Kidney (tissue), 13 donors: ENCODE measurements at regions not wholly inside any gene's neighbourhood (a gene's known extent, or its start where the extent isn't known, plus 50 kb on each side); places are given as distances from the start of the nearest gene placed in this dataset.

Experiments
- DNase-seq, 5 donors: peaks; one replicate each; pipeline ENCODE4 v3.0.0-alpha.2; 2013 to 2020
- FAIRE-seq: peaks from 2 replicates; lab custom pipeline; 2012; peaks lifted over from hg19 to GRCh38; lab: Jason Lieb, UNC
- H3K27ac ChIP-seq, 2 donors: one replicate each; pipeline ENCODE4 v1.7.0; 2013; ENCODE audit warnings: low read depth in 2 of 2, low read length in 2 of 2, inconsistent platforms in 1 of 2
- H3K27me3 ChIP-seq: one replicate; pipeline ENCODE4 v1.7.1; 2013; ENCODE audit warnings: low read length, inconsistent platforms; ENCODE audit not compliant: control insufficient read depth, insufficient read depth
- H3K36me3 ChIP-seq, 3 donors: one replicate each; pipeline versions ENCODE4 v1.7.0 to v1.7.1; 2013; ENCODE audit warnings: low read length in 3 of 3, control low read depth in 1 of 3, inconsistent platforms in 1 of 3; ENCODE audit not compliant: insufficient read depth in 3 of 3, control insufficient read depth in 2 of 3
- H3K4me1 ChIP-seq, 3 donors: one replicate each; pipeline versions ENCODE4 v1.7.0 to v1.7.1; 2013; ENCODE audit warnings: low read length in 3 of 3, inconsistent platforms in 1 of 3, low read depth in 1 of 3; ENCODE audit not compliant: control insufficient read depth in 2 of 3, insufficient read depth in 2 of 3
- H3K4me3 ChIP-seq, 3 donors: one replicate each; pipeline versions ENCODE4 v1.7.0 to v1.8.1; 2013; ENCODE audit warnings: low read length in 3 of 3, control low read depth in 1 of 3, inconsistent platforms in 1 of 3
- H3K9ac ChIP-seq, 3 donors: one replicate each; pipeline versions ENCODE4 v1.7.0 to v1.7.1; 2013; ENCODE audit warnings: low read length in 3 of 3, control low read depth in 1 of 3, inconsistent platforms in 1 of 3
- H3K9me3 ChIP-seq, 3 donors: one replicate each; pipeline versions ENCODE4 v1.7.0 to v1.7.1; 2013; ENCODE audit warnings: low read length in 3 of 3, control low read depth in 1 of 3, inconsistent platforms in 1 of 3; ENCODE audit not compliant: control insufficient read depth in 2 of 3, insufficient read depth in 1 of 3
- intact Hi-C: fragments of 100-400 bp; cut with DNase I; formaldehyde crosslinking; loops from one replicate; pipeline ENCODE4 v1.11.1; 2022
- TF ChIP-seq, protein P1 (sequence below): IDR thresholded peaks from 3 replicates; pipeline ENCODE4 v1.5.1; 2012; ENCODE audit warnings: mild to moderate bottlenecking, moderate library complexity, borderline replicate concordance; ENCODE audit not compliant: insufficient read depth; ENCODE audit errors: extremely low read depth
- donor health status: control.
- donor health status: control.
- donor health status: control.
- donor health status: control.
- donor health status: control.
- donor health status: DM: yes; HTN: yes; CAD: no.
- donor health status: Normal renal cell carcinoma (clear cell type).

DNA sequence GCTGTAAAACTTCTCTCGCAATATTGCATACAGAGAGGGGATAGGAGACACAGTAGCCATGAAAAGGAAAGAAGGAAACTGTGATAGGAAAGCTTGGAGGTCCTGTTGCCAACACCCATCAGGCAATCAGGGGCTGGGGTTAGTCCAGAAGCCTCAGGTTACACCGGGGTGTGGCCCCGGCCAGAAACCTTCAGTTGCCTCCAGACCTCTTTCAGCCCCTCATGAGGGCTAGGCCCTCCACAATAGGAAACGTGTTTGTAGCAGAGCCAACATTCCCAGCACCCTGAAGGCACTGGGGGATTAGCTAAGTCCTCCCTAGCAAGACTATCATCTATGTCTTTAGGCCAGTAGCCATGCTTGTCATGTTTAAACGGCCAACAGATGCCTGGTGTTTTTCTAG lies 1048.0 kb upstream of the CNTN5 start:
- H3K27ac ChIP-seq = no peak overlapping the region
- intact Hi-C loops = no loop called here
- no peaks in the 10 kb centered on the region for H3K4me1 ChIP-seq
- H3K4me3 ChIP-seq = no peak overlapping the region
- DNase-seq = no peak
- no peaks in the 10 kb centered on the region for H3K27me3 ChIP-seq
- FAIRE-seq = no peak
- TF ChIP-seq, protein P1, sequence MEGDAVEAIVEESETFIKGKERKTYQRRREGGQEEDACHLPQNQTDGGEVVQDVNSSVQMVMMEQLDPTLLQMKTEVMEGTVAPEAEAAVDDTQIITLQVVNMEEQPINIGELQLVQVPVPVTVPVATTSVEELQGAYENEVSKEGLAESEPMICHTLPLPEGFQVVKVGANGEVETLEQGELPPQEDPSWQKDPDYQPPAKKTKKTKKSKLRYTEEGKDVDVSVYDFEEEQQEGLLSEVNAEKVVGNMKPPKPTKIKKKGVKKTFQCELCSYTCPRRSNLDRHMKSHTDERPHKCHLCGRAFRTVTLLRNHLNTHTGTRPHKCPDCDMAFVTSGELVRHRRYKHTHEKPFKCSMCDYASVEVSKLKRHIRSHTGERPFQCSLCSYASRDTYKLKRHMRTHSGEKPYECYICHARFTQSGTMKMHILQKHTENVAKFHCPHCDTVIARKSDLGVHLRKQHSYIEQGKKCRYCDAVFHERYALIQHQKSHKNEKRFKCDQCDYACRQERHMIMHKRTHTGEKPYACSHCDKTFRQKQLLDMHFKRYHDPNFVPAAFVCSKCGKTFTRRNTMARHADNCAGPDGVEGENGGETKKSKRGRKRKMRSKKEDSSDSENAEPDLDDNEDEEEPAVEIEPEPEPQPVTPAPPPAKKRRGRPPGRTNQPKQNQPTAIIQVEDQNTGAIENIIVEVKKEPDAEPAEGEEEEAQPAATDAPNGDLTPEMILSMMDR = no peak
- no peaks in the 10 kb centered on the region for H3K36me3 ChIP-seq
- no peak overlapping the region for H3K9ac ChIP-seq
- H3K9me3 ChIP-seq = no peaks in the 10 kb centered on the region

DNA sequence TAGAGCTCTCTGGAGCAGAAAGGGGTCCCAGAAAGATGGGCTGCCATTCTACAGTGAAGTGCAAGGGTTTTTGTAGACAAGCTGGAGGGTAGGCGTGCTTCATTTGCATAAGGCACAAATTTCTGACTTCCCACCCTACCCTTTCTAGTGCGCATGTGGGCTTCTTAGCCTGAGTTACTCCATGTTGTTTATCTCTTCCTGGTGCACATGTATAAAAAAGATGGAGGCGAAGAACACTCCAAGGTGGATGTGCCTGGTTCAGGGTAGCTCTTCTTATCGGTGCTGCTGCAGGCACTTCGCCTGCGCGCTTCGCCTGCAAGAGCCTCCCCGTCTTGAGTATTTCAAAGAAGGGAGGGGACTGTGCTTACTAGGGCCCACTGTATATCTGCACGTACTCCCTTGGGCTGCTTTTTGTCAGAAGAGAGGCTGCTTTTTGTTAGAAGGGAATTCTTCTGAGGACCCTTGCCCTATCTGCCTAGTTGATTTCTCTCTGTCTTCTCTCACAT lies 1047.3 kb upstream of the CNTN5 start:
- no peaks in the 10 kb centered on the region for H3K9me3 ChIP-seq
- DNase-seq (no peak), FAIRE-seq (no peak)
- H3K36me3 ChIP-seq = no peaks in the 10 kb centered on the region
- no peak overlapping the region for H3K9ac ChIP-seq
- no peaks in the 10 kb centered on the region for H3K27me3 ChIP-seq
- H3K27ac ChIP-seq = no peak overlapping the region
- no peak overlapping the region for H3K4me3 ChIP-seq
- TF ChIP-seq, protein P1 = no peak
- intact Hi-C loops = no loop called here
- no peaks in the 10 kb centered on the region for H3K4me1 ChIP-seq

DNA sequence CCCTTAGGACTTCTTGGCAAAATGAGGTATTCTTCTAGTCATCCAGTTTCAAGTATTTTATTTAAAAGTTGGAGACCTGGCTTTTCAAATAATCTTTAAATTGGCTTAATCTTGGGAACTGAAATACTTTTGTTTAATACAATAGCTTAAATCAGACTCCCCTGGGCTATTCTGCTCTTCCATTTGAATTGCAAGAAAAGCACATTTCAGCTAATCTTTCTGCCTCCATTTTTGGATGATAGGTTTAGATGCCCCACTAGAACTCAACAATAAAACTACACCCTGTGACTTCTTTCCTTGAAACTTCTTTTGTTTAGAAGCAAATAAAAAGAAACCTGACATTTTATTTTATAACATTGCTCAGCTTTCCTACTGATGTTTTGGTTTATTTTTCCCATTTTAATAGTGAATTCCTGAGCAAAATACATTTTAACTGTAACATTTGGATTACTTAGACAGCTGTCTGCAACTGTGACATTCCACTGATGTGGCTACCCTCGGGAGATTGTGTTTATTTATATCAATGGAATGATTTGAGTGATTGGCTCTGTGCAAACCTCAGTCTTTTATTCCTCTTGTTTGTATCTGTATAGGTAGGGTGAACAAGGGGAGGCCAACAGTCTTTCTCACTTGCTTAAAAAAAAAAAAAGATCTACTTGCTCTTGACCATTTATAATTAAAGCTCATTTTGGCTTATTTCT lies 1045.8 kb upstream of the CNTN5 start:
- intact Hi-C loops = no loop called here
- Histone ChIP-seq H3K36me3 (no peaks in the 10 kb centered on the region), H3K4me1 (no peaks in the 10 kb centered on the region), H3K27ac (no peak overlapping the region), H3K9me3 (no peaks in the 10 kb centered on the region), H3K27me3 (no peaks in the 10 kb centered on the region), H3K9ac (no peak overlapping the region), H3K4me3 (no peak overlapping the region)
- TF ChIP-seq, protein P1 = no peak
- DNase-seq = no peak
- no peak for FAIRE-seq
